IMR-90 (cell line): ENCODE measurements at regions not wholly inside any gene's neighbourhood (a gene's known extent, or its start where the extent isn't known, plus 50 kb on each side); places are given as distances from the start of the nearest gene placed in this dataset.
"Not testable (repeated sequence)": the region's sequence is repeated elsewhere in the genome, so short reads cannot be mapped to it uniquely, and the experiment has no call there.

Experiments
- ATAC-seq: fragments of 200-7000 bp; cut with Tn5 transposase; 2 replicates; pipeline ENCODE4 v1.9.1; 2020; ENCODE audit warnings: low read depth, mild to moderate bottlenecking, moderate library complexity
- BruUV-seq: library from RNA; stranded (reverse); fragments of 400-500 nt; replicated peaks from 2 replicates; lab custom pipeline; 2021; lab: Mats Ljungman, UMichigan
- CTCF ChIA-PET: fragments of 300-600 bp; formaldehyde crosslinking; extraction: SDS; loops from one replicate; lab custom pipeline; 2021; ENCODE audit warnings: antibody characterized with exemption; lab: Yijun Ruan, JAX
- POLR2A ChIA-PET: fragments of 300-600 bp; sonication (Branson Sonifier 250); formaldehyde crosslinking; loops from one replicate; lab custom pipeline; 2022; ENCODE audit warnings: antibody characterized with exemption; ENCODE audit not compliant: unreplicated experiment; lab: Charles Lee
- DNase-seq: peaks from one replicate; pipeline ENCODE4 v3.0.0; 2013
- H2AFZ ChIP-seq: replicated peaks from 2 replicates; pipeline ENCODE3; 2013; ENCODE audit warnings: low read length, mild to moderate bottlenecking; ENCODE audit not compliant: poor library complexity
- H2AK5ac ChIP-seq: 2 replicates; pipeline ENCODE4 v1.6.1; 2013; ENCODE audit warnings: low read depth, low read length, inconsistent platforms
- H2AK9ac ChIP-seq: replicated peaks from 2 replicates; pipeline ENCODE3; 2013; ENCODE audit warnings: mild to moderate bottlenecking, low read depth, low read length, moderate library complexity; ENCODE audit not compliant: poor library complexity
- H2BK120ac ChIP-seq: 2 replicates; pipeline ENCODE4 v1.6.1; 2013; ENCODE audit warnings: low read depth, low read length, inconsistent platforms
- H2BK15ac ChIP-seq: 3 replicates; pipeline ENCODE4 v1.6.1; 2013; ENCODE audit warnings: low read depth, low read length, inconsistent platforms
- H2BK20ac ChIP-seq: 2 replicates; pipeline ENCODE4 v1.6.1; 2013; ENCODE audit warnings: low read depth, mild to moderate bottlenecking, inconsistent platforms, low read length, moderate library complexity
- H2BK5ac ChIP-seq: 2 replicates; pipeline ENCODE4 v1.6.1; 2013; ENCODE audit warnings: mild to moderate bottlenecking, low read depth, low read length, inconsistent platforms; ENCODE audit not compliant: poor library complexity, severe bottlenecking
- H3K14ac ChIP-seq: replicated peaks from 2 replicates; pipeline ENCODE4 v1.6.1; 2013; ENCODE audit warnings: low read depth, low read length, inconsistent platforms
- H3K18ac ChIP-seq: 2 replicates; pipeline ENCODE4 v1.6.1; 2013; ENCODE audit warnings: low read depth, low read length, control low read depth
- H3K23ac ChIP-seq: 2 replicates; pipeline ENCODE4 v1.6.1; 2013; ENCODE audit warnings: low read depth, low read length, inconsistent platforms
- H3K27ac ChIP-seq: 2 replicates; pipeline ENCODE4 v1.5.1; 2013; ENCODE audit warnings: mild to moderate bottlenecking, control low read depth, low read length; ENCODE audit not compliant: insufficient read depth
- H3K27me3 ChIP-seq: 2 replicates; pipeline ENCODE4 v1.6.1; 2013; ENCODE audit warnings: low read length; ENCODE audit not compliant: control insufficient read depth, insufficient read depth
- H3K36me3 ChIP-seq: 2 replicates; pipeline ENCODE4 v1.6.1; 2013; ENCODE audit warnings: low read length, mixed read lengths; ENCODE audit not compliant: control insufficient read depth, insufficient read depth
- H3K4ac ChIP-seq: 2 replicates; pipeline ENCODE4 v1.6.1; 2013; ENCODE audit warnings: low read depth, low read length, inconsistent platforms
- H3K4me1 ChIP-seq: 2 replicates; pipeline ENCODE4 v1.6.1; 2013; ENCODE audit warnings: low read length, mixed read lengths; ENCODE audit not compliant: control insufficient read depth, insufficient read depth
- H3K4me2 ChIP-seq: 2 replicates; pipeline ENCODE4 v1.6.1; 2013; ENCODE audit warnings: low read depth, mild to moderate bottlenecking, control low read depth, low read length, moderate library complexity
- H3K4me3 ChIP-seq: 2 replicates; pipeline ENCODE4 v1.5.1; 2013; ENCODE audit warnings: low read depth, mild to moderate bottlenecking, control low read depth, low read length, moderate library complexity; ENCODE audit not compliant: insufficient read depth
- H3K56ac ChIP-seq: 2 replicates; pipeline ENCODE4 v1.6.1; 2013; ENCODE audit warnings: low read length, inconsistent platforms; ENCODE audit not compliant: insufficient read depth; ENCODE audit errors: extremely low read depth
- H3K79me1 ChIP-seq, 2 experiments: 2 replicates each; pipeline ENCODE4 v1.6.1; 2013; ENCODE audit warnings: low read length in 2 of 2, inconsistent platforms in 1 of 2, low read depth in 1 of 2
- H3K9ac ChIP-seq: 2 replicates; pipeline ENCODE4 v1.6.1; 2013; ENCODE audit warnings: low read depth, low read length, control low read depth
- H3K9me1 ChIP-seq: 2 replicates; pipeline ENCODE4 v1.6.1; 2013; ENCODE audit warnings: low read length, inconsistent platforms; ENCODE audit not compliant: insufficient read depth
- H3K9me3 ChIP-seq: 2 replicates; pipeline ENCODE4 v1.6.1; 2013; ENCODE audit warnings: low read length; ENCODE audit not compliant: control insufficient read depth, insufficient read depth
- H4K20me1 ChIP-seq: 2 replicates; pipeline ENCODE4 v1.6.1; 2013; ENCODE audit warnings: low read length, inconsistent platforms; ENCODE audit not compliant: insufficient read depth
- H4K5ac ChIP-seq: 2 replicates; pipeline ENCODE4 v1.6.1; 2013; ENCODE audit warnings: mild to moderate bottlenecking, low read depth, low read length, control low read depth
- H4K8ac ChIP-seq, 2 experiments: 2 replicates each; pipeline ENCODE4 v1.6.1; 2013; ENCODE audit warnings: low read depth in 2 of 2, low read length in 2 of 2, control low read depth in 1 of 2, inconsistent platforms in 1 of 2
- H4K91ac ChIP-seq: 2 replicates; pipeline ENCODE4 v1.6.1; 2013; ENCODE audit warnings: low read depth, low read length, inconsistent platforms; ENCODE audit not compliant: insufficient read depth
- WGBS, 2 experiments: methylation state at CpG; one replicate each; pipeline versions ENCODE4 v1.1.5 to v1.1.7; 2013; ENCODE audit warnings: missing lambda C conversion rate in 2 of 2; ENCODE audit not compliant: insufficient read length in 1 of 2; ENCODE audit errors: extremely low coverage in 2 of 2; 5-methylcytosine and 5-hydroxymethylcytosine counted together
- dilution Hi-C: fragments of 300-500 bp; cut with HindIII; formaldehyde crosslinking; loops from one replicate; pipeline ENCODE4 v1.14.3; 2018; ENCODE audit warnings: low sequenced_read_pairs; ENCODE audit not compliant: unreplicated experiment
- in situ Hi-C: fragments of 300-500 bp; cut with MboI; formaldehyde crosslinking; loops from 3 replicates; pipeline ENCODE4 v1.14.3; 2019; ENCODE audit warnings: low sequenced_read_pairs, inconsistent platforms, mixed read lengths
- intact Hi-C: fragments of 100-400 bp; cut with micrococcal nuclease; formaldehyde crosslinking; loops from 2 replicates; pipeline ENCODE4 v1.10.0; 2022

DNA sequence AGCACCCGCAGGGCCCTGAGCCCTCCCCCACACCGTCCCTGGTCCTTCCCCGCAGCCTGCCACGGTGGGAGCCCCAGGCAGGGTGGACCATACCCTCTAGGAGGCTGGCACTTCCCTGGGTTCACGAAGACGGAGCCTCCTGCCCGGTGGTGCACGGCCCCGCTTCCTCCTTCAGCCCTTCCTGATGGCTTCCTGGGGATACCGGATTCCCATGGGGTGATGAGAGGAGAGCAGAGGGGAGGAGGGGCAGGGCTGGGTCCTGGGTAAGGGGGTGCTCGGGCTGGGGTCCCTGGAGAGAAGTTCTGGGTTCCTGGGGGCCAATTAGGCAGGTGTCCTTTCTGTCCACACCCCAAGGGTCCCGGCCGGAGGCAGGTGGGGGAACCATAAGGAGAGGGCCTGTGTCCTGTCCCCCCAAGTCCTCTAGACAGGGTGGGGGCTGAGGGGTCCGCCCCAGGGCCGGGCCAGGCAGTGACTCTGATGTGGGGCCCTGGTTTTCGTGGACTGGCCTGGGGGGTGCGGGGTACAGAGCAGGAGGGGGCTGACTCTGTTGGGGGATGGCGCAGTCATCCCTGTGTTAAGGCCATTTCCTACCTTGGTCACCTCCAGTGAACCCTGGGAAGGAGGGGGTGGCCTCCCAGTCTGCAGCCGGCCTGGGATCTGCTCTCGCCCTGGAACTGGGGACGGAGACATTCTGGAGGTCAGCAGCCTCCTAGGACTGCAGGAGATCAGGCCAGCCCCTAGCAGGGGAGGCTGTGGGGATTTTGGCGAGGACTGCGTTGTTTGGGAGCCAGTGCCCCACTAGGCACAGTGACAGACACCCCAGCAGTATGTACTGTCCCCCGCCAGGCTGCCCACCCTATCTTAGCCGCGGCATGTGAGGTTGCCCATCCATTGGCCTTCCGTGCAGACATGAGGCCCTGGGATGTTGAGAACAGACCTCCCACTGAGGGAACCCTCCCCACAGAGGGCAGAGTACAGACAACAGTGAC lies 366.4 kb downstream of the TMEM121 start:
- H3K27me3 ChIP-seq, H3K18ac ChIP-seq, intact Hi-C loops, H3K4ac ChIP-seq, H2AFZ ChIP-seq, H2AK5ac ChIP-seq, dilution Hi-C loops, H3K4me1 ChIP-seq, H2BK120ac ChIP-seq, H3K4me3 ChIP-seq, BruUV-seq, H2BK5ac ChIP-seq, CTCF ChIA-PET, H4K8ac ChIP-seq, H3K56ac ChIP-seq, H4K20me1 ChIP-seq, H3K14ac ChIP-seq, in situ Hi-C loops, H3K9ac ChIP-seq, H3K27ac ChIP-seq, H3K79me1 ChIP-seq, POLR2A ChIA-PET, ATAC-seq, H4K5ac ChIP-seq, H4K91ac ChIP-seq, H3K9me1 ChIP-seq, H2AK9ac ChIP-seq, H3K36me3 ChIP-seq, H3K4me2 ChIP-seq, H2BK20ac ChIP-seq, DNase-seq, H2BK15ac ChIP-seq, H3K23ac ChIP-seq: not testable (repeated sequence)
- no CpG with 5 or more reads among the region's 27 CpGs for WGBS, 2 experiments
- H3K9me3 ChIP-seq = peaks cover 42% of the 10 kb centered on the region

DNA sequence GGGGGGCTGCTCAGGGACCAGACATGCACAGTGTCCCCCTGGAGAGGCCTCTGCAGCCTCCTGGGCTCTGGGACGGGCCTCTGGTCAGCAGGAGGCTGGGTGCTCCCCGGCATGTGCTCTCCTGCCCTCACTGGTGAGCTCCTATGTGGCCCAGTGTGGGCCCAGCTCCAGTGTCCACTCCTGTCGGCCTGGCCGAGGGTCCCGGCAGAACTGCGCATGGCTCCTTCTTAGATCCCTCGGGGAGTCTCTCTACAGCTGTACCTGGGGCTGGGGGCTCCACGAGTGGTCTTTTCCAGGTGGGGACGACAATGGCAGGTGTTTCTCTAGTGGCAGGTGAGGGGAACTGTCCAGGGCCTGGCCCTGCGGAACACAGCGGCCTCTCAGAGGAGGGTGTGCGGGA lies 367.3 kb downstream of the TMEM121 start:
- H3K36me3 ChIP-seq, H3K14ac ChIP-seq, ATAC-seq, H3K4ac ChIP-seq, H3K56ac ChIP-seq, H2BK120ac ChIP-seq, H2AK9ac ChIP-seq, BruUV-seq, CTCF ChIA-PET, H2BK15ac ChIP-seq, DNase-seq, H4K8ac ChIP-seq, H3K4me2 ChIP-seq, intact Hi-C loops, H3K4me1 ChIP-seq, H3K9ac ChIP-seq, H2BK20ac ChIP-seq, H3K79me1 ChIP-seq, H3K4me3 ChIP-seq, H3K18ac ChIP-seq, H3K27me3 ChIP-seq, H4K20me1 ChIP-seq, H2AFZ ChIP-seq, H4K5ac ChIP-seq, H2BK5ac ChIP-seq, H3K27ac ChIP-seq, H3K9me1 ChIP-seq, H4K91ac ChIP-seq, H2AK5ac ChIP-seq, in situ Hi-C loops, POLR2A ChIA-PET, H3K23ac ChIP-seq, dilution Hi-C loops: not testable (repeated sequence)
- H3K9me3 ChIP-seq = peaks cover 41% of the 10 kb centered on the region
- no CpG with 5 or more reads among the region's 12 CpGs for WGBS, 2 experiments
